ENCODE measurements at regions not wholly inside any gene's neighbourhood (a gene's known extent, or its start where the extent isn't known, plus 50 kb on each side); places are given as distances from the start of the nearest gene placed in this dataset.
"Not testable (repeated sequence)": the region's sequence is repeated elsewhere in the genome, so short reads cannot be mapped to it uniquely, and the experiment has no call there.

DNA sequence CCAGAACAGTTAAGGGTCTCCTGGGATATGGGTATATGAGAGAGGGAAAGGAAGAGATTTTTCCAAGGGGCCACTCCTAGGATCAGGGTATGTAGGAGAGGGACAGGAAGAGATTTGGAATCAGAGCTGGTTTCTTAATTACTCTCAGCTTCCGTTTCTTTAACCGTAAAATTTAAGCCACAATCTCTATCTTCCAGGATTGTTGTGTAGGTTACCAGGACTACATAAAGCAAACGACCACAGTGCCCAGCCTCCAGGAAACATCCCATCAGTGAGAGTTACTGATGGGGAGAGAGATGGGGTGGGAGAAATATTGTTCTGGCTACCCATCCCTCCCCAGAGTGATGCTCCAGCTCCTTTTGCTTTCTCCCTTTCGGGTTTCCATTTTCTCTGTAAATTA is 114.6 kb upstream of the THUMPD2 start:
- no peak for ATAC-seq (replicated peaks)
- Mint-ChIP-seq H3K4me1 (no peaks in the 10 kb centered on the region), H3K27ac (no peak overlapping the region), H3K36me3 (ENCODE audit: low read depth) (no peaks in the 10 kb centered on the region), H3K9me3 (no peaks in the 10 kb centered on the region), H3K4me3 (no peak overlapping the region), H3K27me3 (peaks cover 21% of the 10 kb centered on the region)

DNA sequence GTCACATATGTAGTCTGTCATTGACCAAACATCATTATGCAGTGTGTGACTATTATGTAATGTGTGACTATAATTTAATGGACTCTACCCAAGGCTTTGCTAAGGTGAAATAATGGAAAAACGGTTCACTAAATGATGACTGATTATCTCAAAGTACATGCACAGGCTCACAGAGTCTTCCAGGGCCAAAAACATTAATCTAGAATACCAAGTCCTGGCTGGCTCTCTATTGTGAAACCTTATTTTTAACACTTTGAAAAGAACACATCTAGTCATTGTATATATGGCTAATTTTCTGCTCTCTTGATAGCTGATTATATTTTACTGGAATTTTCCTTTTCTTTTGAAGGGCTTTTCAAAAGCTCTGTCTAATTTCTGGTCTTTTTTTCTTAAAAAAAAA is 102.9 kb upstream of the THUMPD2 start:
- Mint-ChIP-seq H3K4me1 (no peaks in the 10 kb centered on the region), H3K27ac (no peak overlapping the region), H3K9me3 (peaks cover 6% of the 10 kb centered on the region), H3K4me3 (no peak overlapping the region), H3K36me3 (ENCODE audit: low read depth) (no peaks in the 10 kb centered on the region), H3K27me3 (peaks cover 6% of the 10 kb centered on the region)
- ATAC-seq (replicated peaks), result no peak

DNA sequence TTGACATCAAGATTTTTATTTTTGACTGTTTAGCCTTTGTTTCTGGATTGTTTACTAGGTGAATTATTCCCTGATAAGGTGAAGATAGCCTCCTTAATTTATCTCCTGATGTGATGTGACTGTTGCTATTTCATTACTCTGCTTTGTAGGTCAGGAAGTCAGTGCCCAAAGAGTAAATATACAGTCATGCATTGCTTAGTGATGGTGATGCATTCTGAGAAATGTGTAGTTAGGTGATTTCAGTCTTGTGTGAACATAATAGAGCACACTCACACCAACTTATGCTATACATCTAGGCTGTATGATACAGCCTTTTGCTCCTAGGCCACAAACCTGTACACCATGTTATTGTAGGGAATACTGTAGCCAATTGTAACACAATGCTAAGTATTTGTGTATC is 102.4 kb upstream of the THUMPD2 start:
- H3K36me3 Mint-ChIP-seq (ENCODE audit: low read depth), result no peaks in the 10 kb centered on the region
- H3K27ac Mint-ChIP-seq, result no peak overlapping the region
- H3K4me3 Mint-ChIP-seq, result no peak overlapping the region
- H3K4me1 Mint-ChIP-seq, result no peaks in the 10 kb centered on the region
- peaks cover 3% of the 10 kb centered on the region for H3K27me3 Mint-ChIP-seq
- peaks cover 3% of the 10 kb centered on the region for H3K9me3 Mint-ChIP-seq
- peak; percentile 49 for ATAC-seq (replicated peaks)

GRCh38 chr2:39879001-39879400 is 99.9 kb upstream of the THUMPD2 start:
- H3K9me3 Mint-ChIP-seq; H3K4me3 Mint-ChIP-seq; H3K4me1 Mint-ChIP-seq; H3K27me3 Mint-ChIP-seq; H3K27ac Mint-ChIP-seq; H3K36me3 Mint-ChIP-seq (ENCODE audit: low read depth); ATAC-seq (replicated peaks): not testable (repeated sequence)

DNA sequence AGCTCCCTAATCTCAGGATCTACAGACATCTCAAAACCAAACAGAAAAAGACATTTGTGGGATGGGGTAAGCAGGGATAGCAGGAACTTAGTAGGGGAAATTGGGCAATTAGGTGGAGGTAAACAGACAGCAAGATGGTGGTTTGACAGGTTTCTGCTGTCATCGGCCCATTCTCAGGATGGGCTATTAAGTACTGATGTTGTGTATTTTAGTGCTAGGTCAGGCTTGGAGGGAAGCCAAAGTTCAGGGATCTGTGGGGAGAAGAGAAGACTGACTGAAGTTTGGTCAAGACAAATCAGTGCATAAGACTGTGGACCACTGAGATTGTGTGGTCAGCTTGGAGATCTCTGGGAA is 96.8 kb upstream of the THUMPD2 start:
- Mint-ChIP-seq H3K4me3 (no peak overlapping the region), H3K4me1 (no peaks in the 10 kb centered on the region), H3K27me3 (peaks cover 6% of the 10 kb centered on the region), H3K27ac (no peak overlapping the region), H3K36me3 (ENCODE audit: low read depth) (no peaks in the 10 kb centered on the region), H3K9me3 (peaks cover 3% of the 10 kb centered on the region)
- ATAC-seq (replicated peaks), result no peak

DNA sequence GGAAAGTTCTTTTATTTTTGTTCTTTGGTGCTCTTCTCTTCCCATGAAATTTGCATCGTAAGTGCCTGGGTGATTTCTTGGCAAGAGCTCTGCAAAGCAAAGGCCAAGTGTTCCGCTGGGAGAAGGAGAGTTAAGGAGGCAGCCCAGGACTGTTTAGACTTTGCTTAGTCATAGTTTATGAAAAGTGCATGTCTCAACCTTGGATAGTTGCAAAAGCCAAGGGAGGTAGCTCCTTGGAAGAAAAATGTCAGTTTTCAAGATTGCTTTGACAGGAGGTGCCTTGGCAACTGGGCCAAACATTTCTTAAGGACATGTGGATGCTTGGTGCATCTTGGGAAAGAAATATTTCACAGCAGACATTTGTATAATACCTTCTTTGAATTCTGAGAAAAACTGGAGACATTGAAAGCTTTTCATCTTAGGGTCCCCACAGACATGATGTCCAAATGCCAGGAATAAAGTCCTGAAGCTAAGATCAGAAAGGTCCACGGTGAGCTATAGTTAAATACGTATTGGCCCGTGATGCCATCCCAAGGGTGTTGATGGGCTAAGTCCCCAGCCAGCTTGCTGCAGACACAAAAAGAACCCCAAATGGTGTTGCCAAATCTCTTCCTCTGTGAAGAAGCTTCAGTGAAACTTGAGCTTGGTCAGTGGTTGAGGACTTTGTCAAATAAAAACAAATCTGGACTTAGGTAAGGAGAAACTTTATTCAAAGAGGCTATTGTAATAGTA is 96.3 kb upstream of the THUMPD2 start:
- no peaks in the 10 kb centered on the region for H3K36me3 Mint-ChIP-seq (ENCODE audit: low read depth)
- no peaks in the 10 kb centered on the region for H3K9me3 Mint-ChIP-seq
- H3K27me3 Mint-ChIP-seq, result peaks cover 11% of the 10 kb centered on the region
- H3K27ac Mint-ChIP-seq, result no peak overlapping the region
- ATAC-seq (replicated peaks), result no peak
- no peaks in the 10 kb centered on the region for H3K4me1 Mint-ChIP-seq
- no peak overlapping the region for H3K4me3 Mint-ChIP-seq

- Mint-ChIP-seq H3K9me3 (no peaks in the 10 kb centered on the region), H3K27me3 (peaks cover 13% of the 10 kb centered on the region), H3K4me3 (no peak overlapping the region), H3K4me1 (no peaks in the 10 kb centered on the region), H3K36me3 (ENCODE audit: low read depth) (no peaks in the 10 kb centered on the region), H3K27ac (no peak overlapping the region)
- no peak for ATAC-seq (replicated peaks)
Measured at GRCh38 chr2:39874236-39874635, 95.2 kb upstream of the THUMPD2 start.

DNA sequence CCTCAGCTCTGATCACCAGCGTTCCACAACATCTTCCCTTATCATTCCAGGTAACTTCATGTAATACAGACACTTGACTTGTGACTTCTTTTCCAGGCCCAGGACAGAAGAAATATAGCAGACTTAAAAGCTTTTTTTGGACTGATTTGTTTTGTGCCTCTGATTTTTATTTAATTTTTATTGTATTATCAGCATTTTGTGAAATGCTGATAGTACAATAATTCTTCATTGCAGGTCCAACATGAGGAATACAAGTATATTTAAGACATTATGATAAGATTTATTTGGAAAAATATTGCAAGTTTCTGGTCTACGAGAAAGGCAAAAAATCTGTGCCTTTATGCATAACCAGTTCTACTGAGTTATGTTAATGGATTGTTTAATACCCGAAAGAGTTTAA is 94.5 kb upstream of the THUMPD2 start:
- no peaks in the 10 kb centered on the region for H3K9me3 Mint-ChIP-seq
- H3K27ac Mint-ChIP-seq, result no peak overlapping the region
- no peak overlapping the region for H3K4me3 Mint-ChIP-seq
- peaks cover 17% of the 10 kb centered on the region for H3K27me3 Mint-ChIP-seq
- H3K4me1 Mint-ChIP-seq, result no peaks in the 10 kb centered on the region
- no peak for ATAC-seq (replicated peaks)
- no peaks in the 10 kb centered on the region for H3K36me3 Mint-ChIP-seq (ENCODE audit: low read depth)

GRCh38 chr2:39872748-39873147 is 93.7 kb upstream of the THUMPD2 start:
- Mint-ChIP-seq H3K4me1 (no peaks in the 10 kb centered on the region), H3K9me3 (no peaks in the 10 kb centered on the region), H3K36me3 (ENCODE audit: low read depth) (no peaks in the 10 kb centered on the region), H3K4me3 (no peak overlapping the region), H3K27me3 (peaks cover 17% of the 10 kb centered on the region), H3K27ac (no peak overlapping the region)
- no peak for ATAC-seq (replicated peaks)

- Mint-ChIP-seq H3K4me1 (no peaks in the 10 kb centered on the region), H3K36me3 (ENCODE audit: low read depth) (no peaks in the 10 kb centered on the region), H3K4me3 (no peak overlapping the region), H3K27ac (no peak overlapping the region), H3K9me3 (no peaks in the 10 kb centered on the region), H3K27me3 (peaks cover 17% of the 10 kb centered on the region)
- no peak for ATAC-seq (replicated peaks)
Measured at GRCh38 chr2:39871291-39871761, 92.3 kb upstream of the THUMPD2 start.

DNA sequence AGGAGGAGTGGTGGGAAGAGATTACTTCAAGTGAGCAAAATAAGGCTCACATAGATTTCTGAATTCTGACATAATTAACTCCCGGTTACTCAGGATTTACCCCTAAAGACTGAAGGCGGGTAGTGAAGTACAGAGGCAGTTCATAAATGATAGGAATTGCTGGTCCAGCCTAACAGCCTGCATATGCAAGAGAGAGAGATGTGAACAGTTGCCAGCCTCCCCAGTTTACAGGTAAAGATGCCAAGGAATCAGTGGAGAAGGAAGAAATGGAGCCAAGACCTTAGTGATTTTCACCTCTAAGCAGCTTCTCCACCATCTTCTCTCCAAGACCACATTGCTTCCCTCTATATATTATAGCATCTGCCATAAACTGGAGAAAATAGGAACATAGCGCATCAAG is 91.8 kb upstream of the THUMPD2 start:
- no peak overlapping the region for H3K4me3 Mint-ChIP-seq
- no peaks in the 10 kb centered on the region for H3K4me1 Mint-ChIP-seq
- H3K27ac Mint-ChIP-seq, result no peak overlapping the region
- H3K27me3 Mint-ChIP-seq, result peaks cover 16% of the 10 kb centered on the region
- no peak for ATAC-seq (replicated peaks)
- H3K9me3 Mint-ChIP-seq, result no peaks in the 10 kb centered on the region
- H3K36me3 Mint-ChIP-seq (ENCODE audit: low read depth), result no peaks in the 10 kb centered on the region

DNA sequence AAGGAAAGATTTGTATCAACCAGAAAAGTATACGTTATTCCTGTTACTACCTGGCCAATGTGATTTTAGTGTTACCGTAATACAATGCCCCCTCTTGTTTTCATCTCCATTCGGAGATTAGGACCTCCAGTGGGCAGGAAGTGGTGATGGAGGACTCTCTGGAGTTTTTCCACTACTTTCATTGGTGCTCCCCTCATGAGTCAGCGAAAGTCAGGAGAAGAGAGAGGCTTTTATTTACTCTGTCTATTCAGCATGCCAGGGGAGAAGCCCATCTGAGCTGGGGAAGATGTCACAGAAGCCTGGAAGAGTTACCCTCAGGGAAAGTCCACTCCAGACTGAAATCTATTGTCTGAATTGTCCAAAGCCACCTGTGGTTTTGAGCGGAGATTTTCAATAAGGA is 88.2 kb upstream of the THUMPD2 start:
- H3K27me3 Mint-ChIP-seq, result peaks cover 21% of the 10 kb centered on the region
- no peak overlapping the region for H3K4me3 Mint-ChIP-seq
- H3K36me3 Mint-ChIP-seq (ENCODE audit: low read depth), result no peaks in the 10 kb centered on the region
- no peaks in the 10 kb centered on the region for H3K9me3 Mint-ChIP-seq
- H3K4me1 Mint-ChIP-seq, result no peaks in the 10 kb centered on the region
- ATAC-seq (replicated peaks), result no peak
- H3K27ac Mint-ChIP-seq, result no peak overlapping the region

DNA sequence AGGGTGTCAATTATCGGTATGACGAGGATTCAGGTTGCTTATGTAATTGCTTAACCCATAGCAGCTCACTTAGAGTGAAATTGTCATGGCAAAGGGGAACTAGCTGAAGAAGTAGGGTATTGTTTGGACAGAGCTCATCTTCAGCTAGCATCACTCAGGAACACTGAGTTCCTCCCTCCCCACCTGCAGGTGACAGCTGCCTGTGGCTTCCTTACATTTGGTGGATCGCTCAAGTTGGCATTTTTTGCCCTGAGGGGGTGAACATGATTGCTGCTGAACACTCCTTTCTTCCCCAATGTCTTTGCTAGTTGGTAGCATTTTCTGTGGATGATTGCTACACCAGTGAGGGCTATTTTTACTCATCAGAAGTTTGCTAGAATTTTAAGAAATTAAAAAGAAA is 86.7 kb upstream of the THUMPD2 start:
- ATAC-seq (replicated peaks), result no peak
- Mint-ChIP-seq H3K36me3 (ENCODE audit: low read depth) (no peaks in the 10 kb centered on the region), H3K4me1 (no peaks in the 10 kb centered on the region), H3K4me3 (no peak overlapping the region), H3K27me3 (peaks cover 20% of the 10 kb centered on the region), H3K27ac (no peak overlapping the region), H3K9me3 (no peaks in the 10 kb centered on the region)

- peaks cover 11% of the 10 kb centered on the region for H3K27me3 Mint-ChIP-seq
- not testable (repeated sequence) for H3K4me1 Mint-ChIP-seq; ATAC-seq (replicated peaks); H3K9me3 Mint-ChIP-seq; H3K36me3 Mint-ChIP-seq (ENCODE audit: low read depth); H3K4me3 Mint-ChIP-seq; H3K27ac Mint-ChIP-seq
Measured at GRCh38 chr2:39863672-39864071, 84.6 kb upstream of the THUMPD2 start.

DNA sequence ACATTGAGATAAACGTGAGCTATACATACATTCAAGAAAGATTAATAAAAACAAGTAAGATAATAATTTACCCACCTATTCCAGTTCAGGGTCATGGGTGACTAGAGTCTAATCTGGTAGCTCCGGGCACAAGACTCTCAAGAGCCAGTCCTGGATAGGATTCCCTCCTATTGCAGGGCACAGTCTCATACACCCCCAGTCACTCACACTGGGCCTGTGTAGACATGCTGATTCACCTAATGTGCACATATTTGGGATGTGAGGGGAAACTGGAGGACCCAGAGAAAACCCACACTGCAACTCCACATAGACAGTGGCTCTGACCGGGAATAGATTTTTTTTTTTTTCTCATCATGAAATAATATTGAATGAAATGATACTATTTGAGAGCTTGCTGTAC is 81.5 kb upstream of the THUMPD2 start:
- no peaks in the 10 kb centered on the region for H3K9me3 Mint-ChIP-seq
- H3K27ac Mint-ChIP-seq, result no peak overlapping the region
- H3K4me1 Mint-ChIP-seq, result no peaks in the 10 kb centered on the region
- H3K27me3 Mint-ChIP-seq, result peaks cover 16% of the 10 kb centered on the region
- H3K36me3 Mint-ChIP-seq (ENCODE audit: low read depth), result no peaks in the 10 kb centered on the region
- no peak for ATAC-seq (replicated peaks)
- H3K4me3 Mint-ChIP-seq, result no peak overlapping the region

- H3K36me3 Mint-ChIP-seq (ENCODE audit: low read depth), result no peaks in the 10 kb centered on the region
- no peak for ATAC-seq (replicated peaks)
- H3K4me1 Mint-ChIP-seq, result no peaks in the 10 kb centered on the region
- no peak overlapping the region for H3K27ac Mint-ChIP-seq
- no peaks in the 10 kb centered on the region for H3K9me3 Mint-ChIP-seq
- peaks cover 16% of the 10 kb centered on the region for H3K27me3 Mint-ChIP-seq
- H3K4me3 Mint-ChIP-seq, result no peak overlapping the region
Measured at GRCh38 chr2:39858677-39859076, 79.6 kb upstream of the THUMPD2 start.
